ENCODE measurements at regions not wholly inside any gene's neighbourhood (a gene's known extent, or its start where the extent isn't known, plus 50 kb on each side); places are given as distances from the start of the nearest gene placed in this dataset.
A peak's percentile ranks its signal among the peaks of the same experiment; 100 is the strongest.
"Not testable (repeated sequence)": the region's sequence is repeated elsewhere in the genome, so short reads cannot be mapped to it uniquely, and the experiment has no call there.

DNA sequence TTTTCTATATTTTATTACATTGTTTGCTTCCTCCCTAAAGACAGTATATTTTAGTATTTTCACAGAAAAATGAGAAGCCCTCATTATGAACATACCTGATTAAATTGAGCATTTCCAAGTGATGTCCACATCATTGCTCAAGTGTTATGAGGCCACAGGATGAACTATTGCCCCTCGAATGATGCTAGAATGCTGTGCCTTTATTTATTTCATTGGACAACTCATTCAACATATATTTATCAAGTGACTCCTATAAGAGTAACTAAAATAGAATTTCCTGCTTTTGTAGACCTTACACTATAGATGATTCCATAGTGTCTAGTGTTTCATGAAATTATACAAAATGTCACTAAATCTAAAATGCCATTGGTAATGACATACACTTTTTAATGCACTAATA lies 187.8 kb upstream of the NOTCH2NLA start:
- not testable (repeated sequence) for H3K27ac ChIP-seq (ENCODE audit: low read depth, low read length); H3K27me3 ChIP-seq (ENCODE audit: control insufficient read depth in 3 of 3, insufficient read depth in 3 of 3, low read length in 3 of 3); H3K4me3 ChIP-seq (ENCODE audit: low read length in 3 of 3); H3K4me1 ChIP-seq (ENCODE audit: control insufficient read depth in 3 of 3, insufficient read depth in 3 of 3, low read length in 3 of 3); H3K9ac ChIP-seq (ENCODE audit: low read depth in 1 of 3, low read length in 3 of 3); H3K9me3 ChIP-seq (ENCODE audit: control insufficient read depth in 3 of 3, low read length in 3 of 3); H3K36me3 ChIP-seq (ENCODE audit: control insufficient read depth in 3 of 3, insufficient read depth in 3 of 3, low read length in 3 of 3)

- not testable (repeated sequence) for H3K9ac ChIP-seq (ENCODE audit: low read depth in 1 of 3, low read length in 3 of 3); H3K27me3 ChIP-seq (ENCODE audit: control insufficient read depth in 3 of 3, insufficient read depth in 3 of 3, low read length in 3 of 3); H3K36me3 ChIP-seq (ENCODE audit: control insufficient read depth in 3 of 3, insufficient read depth in 3 of 3, low read length in 3 of 3); H3K4me3 ChIP-seq (ENCODE audit: low read length in 3 of 3); H3K4me1 ChIP-seq (ENCODE audit: control insufficient read depth in 3 of 3, insufficient read depth in 3 of 3, low read length in 3 of 3); H3K27ac ChIP-seq (ENCODE audit: low read depth, low read length); H3K9me3 ChIP-seq (ENCODE audit: control insufficient read depth in 3 of 3, low read length in 3 of 3)
Measured at GRCh38 chr1:146415017-146415416, 186.2 kb upstream of the NOTCH2NLA start.

- H3K36me3 ChIP-seq (ENCODE audit: control insufficient read depth in 3 of 3, insufficient read depth in 3 of 3, low read length in 3 of 3); H3K4me3 ChIP-seq (ENCODE audit: low read length in 3 of 3); H3K9me3 ChIP-seq (ENCODE audit: control insufficient read depth in 3 of 3, low read length in 3 of 3); H3K4me1 ChIP-seq (ENCODE audit: control insufficient read depth in 3 of 3, insufficient read depth in 3 of 3, low read length in 3 of 3); H3K27ac ChIP-seq (ENCODE audit: low read depth, low read length); H3K27me3 ChIP-seq (ENCODE audit: control insufficient read depth in 3 of 3, insufficient read depth in 3 of 3, low read length in 3 of 3); H3K9ac ChIP-seq (ENCODE audit: low read depth in 1 of 3, low read length in 3 of 3): not testable (repeated sequence)
Measured at GRCh38 chr1:146413911-146414310, 185.1 kb upstream of the NOTCH2NLA start.

DNA sequence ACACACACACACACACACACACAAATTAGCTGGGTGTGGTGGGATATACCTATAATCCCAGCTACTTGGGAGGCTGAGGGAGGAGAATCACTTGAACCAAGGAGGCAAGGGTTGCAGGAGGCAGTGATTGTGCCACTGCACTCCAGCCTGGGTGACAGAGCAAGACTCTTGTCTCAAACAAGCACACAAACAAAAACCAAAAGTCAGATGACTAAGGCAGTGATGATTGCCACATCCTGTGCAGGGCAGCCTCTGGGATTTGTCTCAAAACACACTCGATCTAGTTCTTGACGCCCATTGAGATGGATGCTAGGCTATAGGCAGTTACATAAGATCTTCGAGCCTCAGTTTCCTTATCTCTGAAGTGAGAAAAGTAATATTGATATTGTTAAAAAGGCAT lies 183.1 kb upstream of the NOTCH2NLA start:
- H3K4me1 ChIP-seq (ENCODE audit: control insufficient read depth in 3 of 3, insufficient read depth in 3 of 3, low read length in 3 of 3); H3K27ac ChIP-seq (ENCODE audit: low read depth, low read length); H3K36me3 ChIP-seq (ENCODE audit: control insufficient read depth in 3 of 3, insufficient read depth in 3 of 3, low read length in 3 of 3); H3K9ac ChIP-seq (ENCODE audit: low read depth in 1 of 3, low read length in 3 of 3); H3K4me3 ChIP-seq (ENCODE audit: low read length in 3 of 3); H3K27me3 ChIP-seq (ENCODE audit: control insufficient read depth in 3 of 3, insufficient read depth in 3 of 3, low read length in 3 of 3); H3K9me3 ChIP-seq (ENCODE audit: control insufficient read depth in 3 of 3, low read length in 3 of 3): not testable (repeated sequence)

- not testable (repeated sequence) for H3K36me3 ChIP-seq (ENCODE audit: control insufficient read depth in 3 of 3, insufficient read depth in 3 of 3, low read length in 3 of 3)
Measured at GRCh38 chr1:146409817-146410441, 181.1 kb upstream of the NOTCH2NLA start.

GRCh38 chr1:146409116-146409801 lies 180.4 kb upstream of the NOTCH2NLA start:
- not testable (repeated sequence) for H3K27me3 ChIP-seq (ENCODE audit: control insufficient read depth in 3 of 3, insufficient read depth in 3 of 3, low read length in 3 of 3); H3K4me3 ChIP-seq (ENCODE audit: low read length in 3 of 3); H3K9ac ChIP-seq (ENCODE audit: low read depth in 1 of 3, low read length in 3 of 3); H3K4me1 ChIP-seq (ENCODE audit: control insufficient read depth in 3 of 3, insufficient read depth in 3 of 3, low read length in 3 of 3); H3K9me3 ChIP-seq (ENCODE audit: control insufficient read depth in 3 of 3, low read length in 3 of 3); H3K36me3 ChIP-seq (ENCODE audit: control insufficient read depth in 3 of 3, insufficient read depth in 3 of 3, low read length in 3 of 3)
- peak overlapping the region; percentile 77 for H3K27ac ChIP-seq (ENCODE audit: low read depth, low read length)

More at GRCh38 chr1:146409817-146410441, 181.1 kb upstream of the NOTCH2NLA start:
- Histone ChIP-seq H3K9ac (ENCODE audit: low read depth in 1 of 3, low read length in 3 of 3) (peak overlapping the region in 2 of 3 donors; percentile 51 to 56), H3K27ac (ENCODE audit: low read depth, low read length) (peak overlapping the region; percentile 77), H3K4me3 (ENCODE audit: low read length in 3 of 3) (peak overlapping the region in 2 of 3 donors; percentile 23 to 51)
- H3K4me1 ChIP-seq (ENCODE audit: control insufficient read depth in 3 of 3, insufficient read depth in 3 of 3, low read length in 3 of 3); H3K27me3 ChIP-seq (ENCODE audit: control insufficient read depth in 3 of 3, insufficient read depth in 3 of 3, low read length in 3 of 3); H3K9me3 ChIP-seq (ENCODE audit: control insufficient read depth in 3 of 3, low read length in 3 of 3): not testable (repeated sequence)

DNA sequence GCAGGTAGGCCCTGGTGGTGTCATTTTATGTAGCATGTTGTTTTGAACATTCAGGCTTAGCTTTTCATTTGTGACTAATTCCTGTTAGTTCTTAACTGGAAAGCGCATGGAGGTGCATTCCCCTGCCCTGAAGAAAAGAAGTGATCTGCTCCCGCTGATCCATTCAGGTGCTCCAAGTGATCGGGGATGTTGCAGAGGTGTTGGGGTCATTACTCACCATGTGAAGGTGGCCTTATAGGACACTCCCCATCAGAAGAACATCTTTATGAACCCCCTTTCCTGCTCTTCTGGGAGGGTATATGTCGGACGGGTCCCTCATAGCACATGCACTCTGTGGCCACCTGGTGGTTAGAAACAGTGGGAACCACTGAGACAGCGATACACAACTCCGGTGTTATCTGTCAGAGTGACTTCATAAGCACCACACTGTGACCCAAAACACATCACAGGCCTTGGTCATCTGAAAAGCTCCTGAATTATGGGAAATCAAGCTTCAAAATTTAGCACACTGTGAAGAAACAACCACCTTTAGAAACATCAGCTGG lies 172.5 kb upstream of the NOTCH2NLA start:
- H3K36me3 ChIP-seq (ENCODE audit: control insufficient read depth in 3 of 3, insufficient read depth in 3 of 3, low read length in 3 of 3); H3K27me3 ChIP-seq (ENCODE audit: control insufficient read depth in 3 of 3, insufficient read depth in 3 of 3, low read length in 3 of 3); H3K4me1 ChIP-seq (ENCODE audit: control insufficient read depth in 3 of 3, insufficient read depth in 3 of 3, low read length in 3 of 3); H3K27ac ChIP-seq (ENCODE audit: low read depth, low read length); H3K4me3 ChIP-seq (ENCODE audit: low read length in 3 of 3); H3K9me3 ChIP-seq (ENCODE audit: control insufficient read depth in 3 of 3, low read length in 3 of 3); H3K9ac ChIP-seq (ENCODE audit: low read depth in 1 of 3, low read length in 3 of 3): not testable (repeated sequence)

DNA sequence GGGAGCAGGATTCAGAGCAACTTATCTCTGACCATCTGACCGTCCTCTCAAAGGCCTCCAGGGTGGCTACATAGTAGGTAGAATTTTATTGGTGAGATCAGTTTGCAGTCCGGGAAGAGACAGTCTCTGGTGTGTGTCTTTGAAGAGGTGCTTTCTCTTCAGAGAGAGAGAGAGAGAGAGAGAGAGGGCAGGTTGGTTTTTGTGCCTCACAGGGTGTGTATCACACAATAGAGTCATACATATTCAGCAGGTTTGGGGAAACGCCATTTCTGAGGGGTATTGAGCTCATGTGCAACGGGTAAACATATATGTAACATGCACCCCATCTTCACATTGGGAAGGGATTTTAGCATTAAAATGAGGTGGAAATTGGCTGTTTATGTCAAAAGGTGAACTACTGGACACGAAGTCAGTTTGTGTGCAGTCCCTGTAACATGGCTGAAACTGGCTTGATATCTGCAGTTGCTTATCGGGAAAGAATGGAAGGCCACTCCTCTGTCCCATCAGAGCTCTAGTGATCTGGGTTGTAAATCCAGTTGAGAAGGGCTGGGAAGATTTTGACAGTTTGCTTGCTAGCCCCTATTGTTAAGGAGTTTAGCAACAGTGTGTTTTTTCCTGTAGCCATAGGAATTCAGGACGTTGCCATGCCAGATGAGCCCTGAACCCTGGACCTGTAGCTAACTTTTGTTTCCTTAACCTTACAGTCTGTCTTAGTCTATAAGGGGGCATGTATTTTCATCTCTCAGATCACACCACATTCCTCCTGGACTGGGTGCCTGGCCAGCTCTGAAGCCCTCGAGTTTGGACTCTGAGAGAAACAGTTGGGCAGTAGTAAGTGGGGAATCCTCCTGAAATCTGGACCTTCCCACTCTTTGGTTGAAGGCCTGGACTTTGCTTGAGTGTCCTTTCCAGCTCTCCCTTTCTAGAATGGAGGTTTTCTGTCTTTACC lies 171.6 kb upstream of the NOTCH2NLA start:
- H3K27me3 ChIP-seq (ENCODE audit: control insufficient read depth in 3 of 3, insufficient read depth in 3 of 3, low read length in 3 of 3); H3K4me1 ChIP-seq (ENCODE audit: control insufficient read depth in 3 of 3, insufficient read depth in 3 of 3, low read length in 3 of 3); H3K4me3 ChIP-seq (ENCODE audit: low read length in 3 of 3); H3K9ac ChIP-seq (ENCODE audit: low read depth in 1 of 3, low read length in 3 of 3); H3K36me3 ChIP-seq (ENCODE audit: control insufficient read depth in 3 of 3, insufficient read depth in 3 of 3, low read length in 3 of 3); H3K27ac ChIP-seq (ENCODE audit: low read depth, low read length); H3K9me3 ChIP-seq (ENCODE audit: control insufficient read depth in 3 of 3, low read length in 3 of 3): not testable (repeated sequence)

DNA sequence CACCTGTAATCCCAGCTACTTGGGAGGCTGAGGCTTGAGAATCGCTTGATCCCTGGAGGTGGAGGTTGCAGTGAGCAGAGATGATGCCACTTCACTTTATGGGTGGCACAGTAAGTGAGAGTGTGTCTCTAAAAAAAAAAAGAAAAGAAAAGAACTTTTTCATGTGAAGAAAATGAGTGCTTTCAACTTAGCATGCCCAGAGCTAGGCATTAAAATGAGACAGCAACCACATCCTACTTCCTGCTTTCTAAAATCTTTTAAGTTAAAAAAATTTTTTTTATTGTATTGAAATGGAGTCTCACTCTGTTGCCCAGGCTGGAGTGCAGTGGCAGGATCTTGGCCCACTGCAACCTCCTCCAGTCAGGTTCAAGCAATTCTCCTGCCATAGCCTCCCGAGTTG lies 170.4 kb upstream of the NOTCH2NLA start:
- H3K4me3 ChIP-seq (ENCODE audit: low read length in 3 of 3); H3K27me3 ChIP-seq (ENCODE audit: control insufficient read depth in 3 of 3, insufficient read depth in 3 of 3, low read length in 3 of 3); H3K36me3 ChIP-seq (ENCODE audit: control insufficient read depth in 3 of 3, insufficient read depth in 3 of 3, low read length in 3 of 3); H3K4me1 ChIP-seq (ENCODE audit: control insufficient read depth in 3 of 3, insufficient read depth in 3 of 3, low read length in 3 of 3); H3K9ac ChIP-seq (ENCODE audit: low read depth in 1 of 3, low read length in 3 of 3); H3K27ac ChIP-seq (ENCODE audit: low read depth, low read length); H3K9me3 ChIP-seq (ENCODE audit: control insufficient read depth in 3 of 3, low read length in 3 of 3): not testable (repeated sequence)

- not testable (repeated sequence) for H3K4me1 ChIP-seq (ENCODE audit: control insufficient read depth in 3 of 3, insufficient read depth in 3 of 3, low read length in 3 of 3); H3K4me3 ChIP-seq (ENCODE audit: low read length in 3 of 3); H3K36me3 ChIP-seq (ENCODE audit: control insufficient read depth in 3 of 3, insufficient read depth in 3 of 3, low read length in 3 of 3); H3K9me3 ChIP-seq (ENCODE audit: control insufficient read depth in 3 of 3, low read length in 3 of 3); H3K9ac ChIP-seq (ENCODE audit: low read depth in 1 of 3, low read length in 3 of 3); H3K27ac ChIP-seq (ENCODE audit: low read depth, low read length); H3K27me3 ChIP-seq (ENCODE audit: control insufficient read depth in 3 of 3, insufficient read depth in 3 of 3, low read length in 3 of 3)
Measured at GRCh38 chr1:146396801-146397200, 168.0 kb upstream of the NOTCH2NLA start.
